ENCODE measurements at regions not wholly inside any gene's neighbourhood (a gene's known extent, or its start where the extent isn't known, plus 50 kb on each side); places are given as distances from the start of the nearest gene placed in this dataset.

- no peaks in the 10 kb centered on the region for H3K4me1 ChIP-seq
- in situ Hi-C loops (cut with MboI; ENCODE audit: low sequenced_read_pairs in 4 of 4) (no loop called here), intact Hi-C loops (cut with DNase I; ENCODE audit: low total_unique reads) (no loop called here)
- H3K9me3 ChIP-seq: no peaks in the 10 kb centered on the region
- H3K4me3 ChIP-seq: no peak overlapping the region
- no peaks in the 10 kb centered on the region for H3K27me3 ChIP-seq
- no peak for TF ChIP-seq CTCF (IDR thresholded peaks at IDR 0.05 in 4 of 5, conservative IDR thresholded peaks at IDR 0.05 in 1 of 5)
- no peak for TF ChIP-seq POLR2A (IDR thresholded peaks at IDR 0.05)
- H3K36me3 ChIP-seq: no peaks in the 10 kb centered on the region
- H3K27ac ChIP-seq: no peak overlapping the region
- ATAC-seq (no peak), DNase-seq (no peak)
These were observed 367.7 kb upstream of the SHH start for GRCh38 chr7:156179872-156180390.

DNA sequence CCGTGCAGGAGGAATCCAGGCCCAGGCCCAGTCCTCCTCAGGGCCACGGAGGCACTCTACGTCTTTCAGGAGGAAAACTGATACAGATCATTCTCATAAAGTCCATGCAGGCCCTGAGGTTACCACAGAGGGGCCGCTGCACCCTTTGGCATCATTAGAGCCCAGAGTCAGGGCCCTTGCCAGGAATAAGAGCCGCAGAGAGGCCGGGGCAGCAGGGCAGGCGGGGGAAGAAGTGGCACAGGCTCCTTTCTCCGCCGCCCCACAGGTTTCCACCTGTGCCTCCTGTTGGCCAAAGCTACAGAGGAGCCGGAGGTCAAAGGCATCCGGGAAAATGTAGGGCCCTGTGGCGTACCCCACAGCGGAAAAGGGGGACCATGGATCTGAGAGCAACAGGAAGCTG lies 366.6 kb upstream of the SHH start:
- Histone ChIP-seq H3K9me3 (no peaks in the 10 kb centered on the region), H3K27me3 (no peaks in the 10 kb centered on the region), H3K27ac (no peak overlapping the region), H3K36me3 (no peaks in the 10 kb centered on the region), H3K4me1 (no peaks in the 10 kb centered on the region), H3K4me3 (no peak overlapping the region)
- TF ChIP-seq POLR2A (IDR thresholded peaks at IDR 0.05): no peak
- no peak for TF ChIP-seq CTCF (IDR thresholded peaks at IDR 0.05 in 4 of 5, conservative IDR thresholded peaks at IDR 0.05 in 1 of 5)
- ATAC-seq: no peak
- in situ Hi-C loops (cut with MboI; ENCODE audit: low sequenced_read_pairs in 4 of 4): no loop called here
- intact Hi-C loops (cut with DNase I; ENCODE audit: low total_unique reads): no loop called here
- DNase-seq: no peak

DNA sequence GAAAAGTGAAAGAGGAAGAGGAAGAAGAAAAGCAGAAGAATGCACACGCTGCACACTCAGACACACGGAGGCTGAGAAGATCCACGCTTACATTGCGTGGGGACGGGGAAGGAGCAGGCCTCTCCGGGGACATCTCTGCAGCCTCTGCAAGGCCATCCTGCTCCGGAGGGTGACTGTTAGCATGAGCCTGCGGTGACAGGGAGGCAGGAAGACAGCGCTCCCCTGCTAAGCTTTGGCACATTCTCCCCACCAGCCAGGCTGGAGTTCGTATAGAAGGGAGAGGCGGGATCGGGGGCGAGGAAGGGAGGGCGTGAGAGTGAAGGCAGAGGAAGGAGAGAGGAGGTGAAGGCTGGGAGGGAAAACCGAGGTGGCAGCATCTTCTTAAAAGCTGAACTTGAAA lies 366.0 kb upstream of the SHH start:
- no peaks in the 10 kb centered on the region for H3K4me1 ChIP-seq
- ATAC-seq (no peak), DNase-seq (no peak)
- intact Hi-C loops (cut with DNase I; ENCODE audit: low total_unique reads): no loop called here
- in situ Hi-C loops (cut with MboI; ENCODE audit: low sequenced_read_pairs in 4 of 4): no loop called here
- TF ChIP-seq CTCF (IDR thresholded peaks at IDR 0.05 in 4 of 5, conservative IDR thresholded peaks at IDR 0.05 in 1 of 5): no peak
- no peak for TF ChIP-seq POLR2A (IDR thresholded peaks at IDR 0.05)
- no peaks in the 10 kb centered on the region for H3K9me3 ChIP-seq
- H3K36me3 ChIP-seq: no peaks in the 10 kb centered on the region
- H3K27me3 ChIP-seq: no peaks in the 10 kb centered on the region
- H3K27ac ChIP-seq: no peak overlapping the region
- no peak overlapping the region for H3K4me3 ChIP-seq

DNA sequence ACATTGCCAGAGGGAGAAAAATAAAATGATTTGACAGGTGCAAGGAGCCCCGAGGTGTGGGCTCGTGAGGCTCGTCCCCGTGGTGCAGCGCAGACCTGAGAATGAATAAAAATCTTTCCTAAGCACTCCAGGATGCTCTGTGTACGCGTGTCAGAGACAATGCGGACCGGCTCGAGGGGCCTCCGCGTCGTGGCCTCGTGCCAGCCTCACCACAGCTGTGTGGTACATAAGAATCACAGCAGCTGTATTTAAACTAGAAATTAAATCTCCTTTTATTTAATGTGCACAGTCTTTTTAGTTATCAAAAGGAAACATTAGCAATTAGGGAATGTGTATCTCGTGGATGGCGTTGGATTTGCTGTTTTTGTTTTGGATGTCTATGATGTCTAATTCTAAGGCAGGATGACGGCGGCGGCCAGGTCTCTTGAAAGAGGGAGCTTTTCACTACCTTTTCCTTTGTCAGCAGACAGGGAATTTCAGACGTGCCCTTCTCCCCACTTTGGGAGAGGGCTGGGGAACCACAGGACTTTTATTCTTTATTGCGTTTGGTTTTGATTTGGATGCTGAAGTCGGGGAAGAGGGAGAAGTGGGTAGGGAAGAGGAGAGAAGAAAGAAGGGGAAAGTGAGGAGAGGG lies 365.3 kb upstream of the SHH start:
- in situ Hi-C loops (cut with MboI; ENCODE audit: low sequenced_read_pairs in 4 of 4): no loop called here
- H3K4me3 ChIP-seq: no peak overlapping the region
- ATAC-seq (no peak), DNase-seq (no peak)
- no peaks in the 10 kb centered on the region for H3K4me1 ChIP-seq
- H3K36me3 ChIP-seq: no peaks in the 10 kb centered on the region
- no peak overlapping the region for H3K27ac ChIP-seq
- no peaks in the 10 kb centered on the region for H3K27me3 ChIP-seq
- intact Hi-C loops (cut with DNase I; ENCODE audit: low total_unique reads): no loop called here
- no peaks in the 10 kb centered on the region for H3K9me3 ChIP-seq
- no peak for TF ChIP-seq POLR2A (IDR thresholded peaks at IDR 0.05)
- no peak for TF ChIP-seq CTCF (IDR thresholded peaks at IDR 0.05 in 4 of 5, conservative IDR thresholded peaks at IDR 0.05 in 1 of 5)

DNA sequence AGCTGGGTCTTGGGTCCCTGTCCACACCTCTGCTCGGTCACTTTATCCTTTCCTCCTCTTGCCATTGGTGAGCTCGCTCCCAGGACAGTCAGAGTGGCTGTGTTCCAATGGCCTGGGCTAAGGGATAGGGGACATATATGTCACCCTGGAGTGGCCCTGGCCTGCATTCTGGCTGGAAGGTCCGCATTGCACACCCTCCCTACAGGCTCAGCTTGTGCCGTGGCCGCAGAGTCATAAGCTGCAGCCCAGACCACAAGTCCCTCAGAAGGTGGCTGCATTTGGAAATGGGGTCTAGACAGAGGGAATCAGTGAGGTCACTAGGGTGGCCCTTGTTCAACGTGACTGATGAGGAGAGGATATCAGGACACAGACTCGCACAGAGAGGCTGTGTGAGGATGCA lies 363.8 kb upstream of the SHH start:
- Histone ChIP-seq H3K4me1 (no peaks in the 10 kb centered on the region), H3K4me3 (no peak overlapping the region), H3K36me3 (no peaks in the 10 kb centered on the region), H3K27me3 (no peaks in the 10 kb centered on the region), H3K9me3 (no peaks in the 10 kb centered on the region), H3K27ac (no peak overlapping the region)
- TF ChIP-seq POLR2A (IDR thresholded peaks at IDR 0.05): no peak
- TF ChIP-seq CTCF (IDR thresholded peaks at IDR 0.05 in 4 of 5, conservative IDR thresholded peaks at IDR 0.05 in 1 of 5): no peak
- no peak for ATAC-seq
- in situ Hi-C loops (cut with MboI; ENCODE audit: low sequenced_read_pairs in 4 of 4): no loop called here
- intact Hi-C loops (cut with DNase I; ENCODE audit: low total_unique reads): no loop called here
- DNase-seq: no peak

All from gastrocnemius medialis (tissue), 4 donors.